NT2/D1 (cell line): ENCODE measurements at regions not wholly inside any gene's neighbourhood (a gene's known extent, or its start where the extent isn't known, plus 50 kb on each side); places are given as distances from the start of the nearest gene placed in this dataset.

Experiments
- DNase-seq: peaks from one replicate; pipeline ENCODE4 v3.0.0-alpha.2; 2011; ENCODE audit warnings: low read depth, low spot score
- H3K27me3 ChIP-seq: 2 replicates; pipeline ENCODE4 v1.6.0; 2011; ENCODE audit warnings: mild to moderate bottlenecking; ENCODE audit not compliant: insufficient read length, insufficient read depth
- H3K36me3 ChIP-seq: 2 replicates; pipeline ENCODE4 v1.6.1; 2011; ENCODE audit warnings: mild to moderate bottlenecking, low read length, mixed read lengths; ENCODE audit not compliant: insufficient read depth, insufficient read length
- H3K4me1 ChIP-seq: 2 replicates; pipeline ENCODE4 v1.5.1; 2011; ENCODE audit not compliant: insufficient read depth, insufficient read length
- H3K4me3 ChIP-seq: 2 replicates; pipeline ENCODE4 v1.5.1; 2011; ENCODE audit warnings: low read depth; ENCODE audit not compliant: insufficient read length
- H3K9ac ChIP-seq: 2 replicates; pipeline ENCODE4 v1.6.0; 2011; ENCODE audit warnings: low read depth; ENCODE audit not compliant: insufficient read length
- H3K9me3 ChIP-seq: 2 replicates; pipeline ENCODE4 v1.5.1; 2011; ENCODE audit warnings: mild to moderate bottlenecking, low read length; ENCODE audit not compliant: insufficient read depth
- SUZ12 ChIP-seq: IDR thresholded peaks from 2 replicates; pipeline ENCODE4 v1.6.1; 2011; ENCODE audit not compliant: insufficient read length, insufficient read depth; ENCODE audit errors: extremely low read depth
- YY1 ChIP-seq: IDR thresholded peaks from 2 replicates; pipeline ENCODE4 v1.6.1; 2011; ENCODE audit not compliant: insufficient read length, insufficient read depth
- ZNF274 ChIP-seq: IDR thresholded peaks from 2 replicates; pipeline ENCODE4 v1.6.1; 2011; ENCODE audit warnings: mild to moderate bottlenecking, low read depth, low read length

DNA sequence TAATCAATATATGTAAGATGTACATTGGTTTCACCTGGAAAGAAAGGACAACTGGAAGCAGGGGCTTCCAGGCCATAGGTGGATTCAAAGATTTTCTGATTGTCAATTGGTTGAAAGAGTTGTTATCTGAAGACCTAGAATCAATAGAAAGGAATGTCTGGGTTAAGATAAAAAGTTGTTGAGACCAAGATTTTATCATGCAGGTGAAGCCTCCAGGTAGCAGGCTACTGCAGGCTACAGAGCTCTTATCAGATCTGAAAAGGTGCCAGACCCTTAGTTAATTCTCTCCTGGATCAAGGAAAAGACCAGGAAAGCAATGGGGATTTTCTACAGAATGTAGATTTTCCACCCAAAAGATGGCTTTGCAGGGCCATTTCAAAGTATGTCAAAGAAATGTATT lies 487.2 kb downstream of the BTBD3 start:
- H3K36me3 ChIP-seq: no peaks in the 10 kb centered on the region
- H3K9me3 ChIP-seq: peaks cover 27% of the 10 kb centered on the region
- no peak overlapping the region for H3K4me3 ChIP-seq
- DNase-seq: no peak
- H3K4me1 ChIP-seq: no peaks in the 10 kb centered on the region
- H3K9ac ChIP-seq: no peak overlapping the region
- TF ChIP-seq YY1: no peak
- TF ChIP-seq SUZ12: no peak
- TF ChIP-seq ZNF274: no peak
- no peaks in the 10 kb centered on the region for H3K27me3 ChIP-seq

GRCh38 chr20:12406978-12407377 lies 489.3 kb downstream of the BTBD3 start:
- H3K36me3 ChIP-seq: no peaks in the 10 kb centered on the region
- peaks cover 27% of the 10 kb centered on the region for H3K9me3 ChIP-seq
- no peak for DNase-seq
- H3K27me3 ChIP-seq: no peaks in the 10 kb centered on the region
- H3K4me1 ChIP-seq: no peaks in the 10 kb centered on the region
- H3K4me3 ChIP-seq: no peak overlapping the region
- TF ChIP-seq ZNF274 (no peak), YY1 (no peak), SUZ12 (no peak)
- no peak overlapping the region for H3K9ac ChIP-seq

- no peak for TF ChIP-seq ZNF274
- TF ChIP-seq YY1: no peak
- no peak for TF ChIP-seq SUZ12
- DNase-seq: no peak
- Histone ChIP-seq H3K27me3 (no peaks in the 10 kb centered on the region), H3K4me1 (no peaks in the 10 kb centered on the region), H3K9me3 (peaks cover 27% of the 10 kb centered on the region), H3K9ac (no peak overlapping the region), H3K4me3 (no peak overlapping the region), H3K36me3 (no peaks in the 10 kb centered on the region)
Observed at GRCh38 chr20:12409501-12409900, 491.8 kb downstream of the BTBD3 start.

- no peaks in the 10 kb centered on the region for H3K27me3 ChIP-seq
- DNase-seq: no peak
- H3K4me1 ChIP-seq: no peaks in the 10 kb centered on the region
- H3K4me3 ChIP-seq: no peak overlapping the region
- no peaks in the 10 kb centered on the region for H3K36me3 ChIP-seq
- no peak overlapping the region for H3K9ac ChIP-seq
- TF ChIP-seq YY1: no peak
- no peak for TF ChIP-seq SUZ12
- no peak for TF ChIP-seq ZNF274
- peaks cover 27% of the 10 kb centered on the region for H3K9me3 ChIP-seq
Observed at GRCh38 chr20:12410783-12411182, 493.1 kb downstream of the BTBD3 start.

GRCh38 chr20:12411246-12411940 lies 493.7 kb downstream of the BTBD3 start:
- no peak overlapping the region for H3K4me3 ChIP-seq
- no peak overlapping the region for H3K9ac ChIP-seq
- no peak for DNase-seq
- no peaks in the 10 kb centered on the region for H3K27me3 ChIP-seq
- H3K9me3 ChIP-seq: peaks cover 27% of the 10 kb centered on the region
- H3K36me3 ChIP-seq: no peaks in the 10 kb centered on the region
- TF ChIP-seq SUZ12 (no peak), ZNF274 (no peak), YY1 (no peak)
- H3K4me1 ChIP-seq: no peaks in the 10 kb centered on the region

DNA sequence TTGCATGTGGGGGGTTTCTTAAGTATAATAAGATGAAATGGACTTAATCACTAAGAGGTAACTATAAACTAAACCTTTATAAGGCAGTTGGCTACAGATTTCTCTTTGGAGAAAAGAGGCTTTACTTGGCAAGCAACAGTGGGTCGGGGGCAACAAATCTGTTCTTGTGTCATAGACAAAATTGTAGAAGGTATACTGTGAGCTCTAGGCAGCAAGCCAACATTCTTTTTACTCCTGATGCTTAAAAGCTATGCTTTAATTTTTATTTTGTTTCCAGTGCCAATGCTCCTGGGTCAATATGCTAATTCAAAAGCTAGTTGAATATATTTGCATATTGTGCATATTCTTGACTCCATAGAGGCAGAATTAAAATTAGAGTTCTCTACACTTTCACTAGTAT lies 495.4 kb downstream of the BTBD3 start:
- no peaks in the 10 kb centered on the region for H3K4me1 ChIP-seq
- DNase-seq: no peak

GRCh38 chr20:12414446-12415274 lies 497.0 kb downstream of the BTBD3 start:
- no peaks in the 10 kb centered on the region for H3K4me1 ChIP-seq
- no peak overlapping the region for H3K9ac ChIP-seq
- no peaks in the 10 kb centered on the region for H3K27me3 ChIP-seq
- no peak for DNase-seq
- no peak overlapping the region for H3K4me3 ChIP-seq
- H3K36me3 ChIP-seq: no peaks in the 10 kb centered on the region
- no peak for TF ChIP-seq ZNF274
- TF ChIP-seq SUZ12: no peak
- TF ChIP-seq YY1: no peak
- H3K9me3 ChIP-seq: no peaks in the 10 kb centered on the region

More for the DNA sequence above, 495.4 kb downstream of the BTBD3 start:
- Histone ChIP-seq H3K4me3 (no peak overlapping the region), H3K9me3 (0 out of 2 replicates have a peak, but pooled peaks cover 12% of the 10 kb centered on the region), H3K36me3 (no peaks in the 10 kb centered on the region), H3K27me3 (no peaks in the 10 kb centered on the region), H3K9ac (no peak overlapping the region)
- TF ChIP-seq SUZ12: no peak

- Histone ChIP-seq H3K4me3 (no peak overlapping the region), H3K27me3 (no peaks in the 10 kb centered on the region), H3K36me3 (no peaks in the 10 kb centered on the region), H3K9ac (no peak overlapping the region), H3K4me1 (no peaks in the 10 kb centered on the region), H3K9me3 (no peaks in the 10 kb centered on the region)
- no peak for DNase-seq
- TF ChIP-seq YY1 (no peak), SUZ12 (no peak), ZNF274 (no peak)
Observed at GRCh38 chr20:12416281-12416680, 498.6 kb downstream of the BTBD3 start.
